H1 (cell line): ENCODE measurements at regions not wholly inside any gene's neighbourhood (a gene's known extent, or its start where the extent isn't known, plus 50 kb on each side); places are given as distances from the start of the nearest gene placed in this dataset.

Experiments
- CTCF ChIA-PET: fragments of 300-600 bp; sonication (Branson Sonifier 250); formaldehyde crosslinking; loops from one replicate; lab custom pipeline; 2021; ENCODE audit not compliant: partially characterized antibody; lab: Charles Lee
- POLR2A ChIA-PET: fragments of 300-600 bp; sonication (Branson Sonifier 250); formaldehyde crosslinking; loops from one replicate; lab custom pipeline; 2021; ENCODE audit warnings: inconsistent platforms; ENCODE audit not compliant: partially characterized antibody; lab: Charles Lee
- DNase-seq, 2 experiments: peaks; one replicate each; pipeline versions ENCODE4 v3.0.0 to v3.0.0-alpha.2; 2010 to 2022; ENCODE audit warnings: low spot score in 2 of 2, low read depth in 1 of 2, mixed read lengths in 1 of 2
- FAIRE-seq: peaks from 2 replicates; lab custom pipeline; 2011; peaks lifted over from hg19 to GRCh38; lab: Jason Lieb, UNC
- H2AFZ ChIP-seq: 2 replicates; pipeline ENCODE4 v1.8.1; 2012; ENCODE audit warnings: low read length, inconsistent platforms
- H2AK5ac ChIP-seq: 2 replicates; pipeline ENCODE4 v1.6.1; 2013; ENCODE audit warnings: low read depth, low read length
- H2BK120ac ChIP-seq: replicated peaks from 2 replicates; pipeline ENCODE3; 2013; ENCODE audit warnings: low read depth, low read length, inconsistent platforms
- H2BK12ac ChIP-seq: 2 replicates; pipeline ENCODE4 v1.6.1; 2013; ENCODE audit warnings: low read depth, low read length
- H2BK15ac ChIP-seq: 2 replicates; pipeline ENCODE4 v1.6.1; 2013; ENCODE audit warnings: low read length
- H2BK20ac ChIP-seq: 2 replicates; pipeline ENCODE4 v1.6.1; 2013; ENCODE audit warnings: low read length
- H2BK5ac ChIP-seq: 2 replicates; pipeline ENCODE4 v1.6.1; 2013; ENCODE audit warnings: low read depth, low read length
- H3K14ac ChIP-seq: 2 replicates; pipeline ENCODE4 v1.6.1; 2013; ENCODE audit warnings: inconsistent platforms; ENCODE audit not compliant: insufficient read length
- H3K18ac ChIP-seq: 2 replicates; pipeline ENCODE4 v1.6.1; 2013; ENCODE audit warnings: low read length; ENCODE audit errors: extremely low read depth
- H3K23ac ChIP-seq: 2 replicates; pipeline ENCODE4 v1.6.1; 2013; ENCODE audit warnings: inconsistent platforms; ENCODE audit not compliant: insufficient read length
- H3K23me2 ChIP-seq: 2 replicates; pipeline ENCODE4 v1.6.1; 2013; ENCODE audit warnings: low read depth, low read length
- H3K27ac ChIP-seq: 2 replicates; pipeline ENCODE4 v1.6.1; 2011; ENCODE audit warnings: low read depth, low read length, inconsistent platforms
- H3K27me3 ChIP-seq, 4 experiments: replicated peaks in 1 of 4; 1 replicate in 1 of 4; 2 replicates in 3 of 4; pipeline versions ENCODE4 v1.6.1 to v1.8.1; 2011 to 2013; ENCODE audit warnings: low read length in 3 of 4, mild to moderate bottlenecking in 3 of 4, inconsistent platforms in 2 of 4, mixed read lengths in 2 of 4, moderate library complexity in 1 of 4; ENCODE audit not compliant: control insufficient read depth in 3 of 4, insufficient read depth in 3 of 4; ENCODE audit errors: extremely low read depth in 1 of 4
- H3K36me3 ChIP-seq, 4 experiments: 2 replicates each; pipeline versions ENCODE4 v1.6.1 to v1.8.1; 2011 to 2013; ENCODE audit warnings: mild to moderate bottlenecking in 4 of 4, low read length in 3 of 4, moderate library complexity in 2 of 4, control low read depth in 1 of 4, inconsistent platforms in 1 of 4; ENCODE audit not compliant: insufficient read depth in 4 of 4, control insufficient read depth in 2 of 4
- H3K4ac ChIP-seq: replicated peaks from 2 replicates; pipeline ENCODE3; 2013; ENCODE audit warnings: low read length, low read depth, mixed read lengths, inconsistent platforms; ENCODE audit not compliant: insufficient read length
- H3K4me1 ChIP-seq, 4 experiments: replicated peaks in 1 of 4; 1 replicate in 1 of 4; 2 replicates in 3 of 4; pipeline versions ENCODE4 v1.6.1 to v1.8.1; 2011 to 2013; ENCODE audit warnings: low read length in 3 of 4, inconsistent platforms in 2 of 4, mixed read lengths in 1 of 4; ENCODE audit not compliant: insufficient read depth in 4 of 4, control insufficient read depth in 3 of 4
- H3K4me2 ChIP-seq, 2 experiments: 2 replicates each; pipeline versions ENCODE4 v1.6.1 to v1.8.1; 2011 to 2013; ENCODE audit warnings: low read depth in 2 of 2, low read length in 2 of 2, control low read depth in 1 of 2, inconsistent platforms in 1 of 2, mild to moderate bottlenecking in 1 of 2; ENCODE audit not compliant: insufficient read depth in 1 of 2
- H3K4me3 ChIP-seq, 4 experiments: fragments of 200-600, 300-600 bp in 1 of 4; sonication (generic), shearing (Covaris generic), sonication (Bioruptor Twin) in 1 of 4; 2 replicates each; pipeline versions ENCODE4 v1.5.1 to v1.8.1; 2011 to 2016; ENCODE audit warnings: low read length in 4 of 4, low read depth in 3 of 4, control low read depth in 2 of 4, inconsistent platforms in 2 of 4, mild to moderate bottlenecking in 2 of 4, mixed read lengths in 1 of 4, moderate library complexity in 1 of 4; ENCODE audit not compliant: insufficient read depth in 2 of 4; ENCODE audit errors: extremely low read depth in 1 of 4
- H3K56ac ChIP-seq: replicated peaks from 2 replicates; pipeline ENCODE3; 2013; ENCODE audit warnings: low read depth, mild to moderate bottlenecking, mixed read lengths, low read length, inconsistent platforms; ENCODE audit not compliant: insufficient read length
- H3K79me1 ChIP-seq: 2 replicates; pipeline ENCODE4 v1.6.1; 2013; ENCODE audit warnings: low read depth, low read length, control low read depth
- H3K79me2 ChIP-seq, 2 experiments: 2 replicates each; pipeline versions ENCODE4 v1.6.1 to v1.8.1; 2012 to 2013; ENCODE audit warnings: low read length in 2 of 2, mild to moderate bottlenecking in 2 of 2, inconsistent platforms in 1 of 2; ENCODE audit not compliant: insufficient read depth in 2 of 2, control insufficient read depth in 1 of 2
- H3K9ac ChIP-seq, 4 experiments: replicated peaks in 1 of 4; 1 replicate in 1 of 4; 2 replicates in 3 of 4; pipeline versions ENCODE4 v1.6.1 to v1.8.1; 2011 to 2013; ENCODE audit warnings: low read depth in 3 of 4, low read length in 3 of 4, control low read depth in 2 of 4, mild to moderate bottlenecking in 2 of 4, moderate library complexity in 2 of 4, inconsistent platforms in 1 of 4; ENCODE audit errors: extremely low read depth in 1 of 4
- H3K9me3 ChIP-seq, 2 experiments: 2 replicates each; pipeline versions ENCODE4 v1.6.1 to v1.8.1; 2012 to 2013; ENCODE audit warnings: mild to moderate bottlenecking in 2 of 2, moderate library complexity in 2 of 2, control low read depth in 1 of 2, inconsistent platforms in 1 of 2, low read depth in 1 of 2, low read length in 1 of 2, mixed read lengths in 1 of 2; ENCODE audit not compliant: insufficient read depth in 2 of 2
- H4K20me1 ChIP-seq, 2 experiments: replicated peaks in 1 of 2; 2 replicates each; pipeline versions ENCODE3 to v1.8.1; 2011 to 2013; ENCODE audit warnings: inconsistent platforms in 2 of 2, low read length in 2 of 2, mild to moderate bottlenecking in 1 of 2; ENCODE audit not compliant: insufficient read depth in 2 of 2, control insufficient read depth in 1 of 2
- H4K5ac ChIP-seq: 2 replicates; pipeline ENCODE4 v1.6.1; 2013; ENCODE audit warnings: low read length, low read depth, mixed read lengths, inconsistent platforms; ENCODE audit not compliant: insufficient read length
- H4K8ac ChIP-seq: 2 replicates; pipeline ENCODE4 v1.8.0; 2013; ENCODE audit warnings: mild to moderate bottlenecking, moderate library complexity, low read length, inconsistent platforms; ENCODE audit not compliant: insufficient read depth; ENCODE audit errors: extremely low read depth
- H4K91ac ChIP-seq: replicated peaks from 2 replicates; pipeline ENCODE3; 2013; ENCODE audit warnings: low read length, mixed read lengths, inconsistent platforms; ENCODE audit not compliant: insufficient read length
- EGR1 ChIP-seq: IDR thresholded peaks from 2 replicates; pipeline ENCODE4 v1.6.1; 2011; ENCODE audit warnings: low read depth, low read length, borderline replicate concordance
- JUN ChIP-seq: IDR thresholded peaks from 2 replicates; pipeline ENCODE4 v1.6.1; 2011; ENCODE audit warnings: low read depth, mild to moderate bottlenecking, improper control_type of control experiment, low read length
- NRF1 ChIP-seq: IDR thresholded peaks from 2 replicates; pipeline ENCODE4 v1.6.1; 2011; ENCODE audit warnings: mild to moderate bottlenecking, low read depth, low read length, improper control_type of control experiment
- POU5F1 ChIP-seq: IDR thresholded peaks from 2 replicates; pipeline ENCODE4 v1.6.1; 2011; ENCODE audit warnings: low read depth, mild to moderate bottlenecking, low read length, moderate library complexity
- USF2 ChIP-seq: IDR thresholded peaks from 2 replicates; pipeline ENCODE4 v1.6.1; 2011; ENCODE audit warnings: low read length, improper control_type of control experiment
- WGBS, 2 experiments: shearing (Covaris generic) in 1 of 2; methylation state at CpG; one replicate each; pipeline versions ENCODE4 v1.1.6 to v1.1.7; 2013 to 2015; ENCODE audit warnings: low lambda C conversion rate in 2 of 2, mixed read lengths in 2 of 2, inconsistent platforms in 1 of 2, low coverage in 1 of 2, missing lambda C conversion rate in 1 of 2; ENCODE audit not compliant: insufficient replicate concordance in 2 of 2, insufficient coverage in 1 of 2, insufficient read length in 1 of 2; ENCODE audit errors: extremely low coverage in 1 of 2, missing lambda C conversion rate in 1 of 2; 5-methylcytosine and 5-hydroxymethylcytosine counted together

- Histone ChIP-seq H3K27me3 (no peaks in the 10 kb centered on the region), H3K18ac (no peak overlapping the region), H2BK120ac (no peak overlapping the region), H3K4me1 (peaks cover 0 to 3% (median 0%) of the 10 kb centered on the region in 4 experiments; a peak in 2 of 7 replicates), H3K79me2 (no peaks in the 10 kb centered on the region), H4K8ac (no peak overlapping the region), H3K4me2 (no peak overlapping the region), H3K9ac (no peak overlapping the region), H2BK5ac (no peak overlapping the region), H2BK15ac (no peak overlapping the region), H4K91ac (no peak overlapping the region), H3K23ac (no peak overlapping the region), H3K79me1 (no peaks in the 10 kb centered on the region), H3K23me2 (no peaks in the 10 kb centered on the region), H2AFZ (no peak overlapping the region), H3K4me3 (no peak overlapping the region), H3K14ac (no peak overlapping the region), H4K20me1 (no peaks in the 10 kb centered on the region), H2BK20ac (no peak overlapping the region), H2AK5ac (no peak overlapping the region), H3K4ac (no peak overlapping the region), H2BK12ac (no peak overlapping the region), H3K27ac (no peak overlapping the region), H3K9me3 (no peaks in the 10 kb centered on the region), H4K5ac (no peak overlapping the region), H3K56ac (no peak overlapping the region), H3K36me3 (no peaks in the 10 kb centered on the region)
- WGBS, 2 experiments = 92% methylated on average over 3 of the region's 3 CpGs; no CpG with 5 or more reads in 1 of the 2 experiments
- ChIA-PET CTCF (interaction anchor here (0.7 to 1.6 kb wide), 4 partner anchors 12 to 755 kb away, joined by 3 to 4 read pairs (median 4); partner anchors contain the start of genes LEPR and LEPROT), POLR2A (interaction anchor here (1.9 kb wide), 1 partner anchor 543 kb away, joined by 4 read pairs; no protein-coding TSS in a partner anchor)
- no peak for FAIRE-seq
- TF ChIP-seq USF2 (no peak), JUN (no peak), EGR1 (no peak), POU5F1 (no peak), NRF1 (no peak)
- DNase-seq = no peak
These were observed 100.7 kb upstream of the PDE4B start for GRCh38 chr1:65691972-65692371.
